ENCODE measurements at regions not wholly inside any gene's neighbourhood (a gene's known extent, or its start where the extent isn't known, plus 50 kb on each side); places are given as distances from the start of the nearest gene placed in this dataset.
"Not testable (repeated sequence)": the region's sequence is repeated elsewhere in the genome, so short reads cannot be mapped to it uniquely, and the experiment has no call there.

GRCh38 chr11:49789787-49790186 is 162.4 kb upstream of the OR4C13 start:
- not testable (repeated sequence) for TF ChIP-seq CTCF, EP300 (IDR thresholded peaks at IDR 0.05)
